Gastrocnemius medialis (tissue), 4 donors: ENCODE measurements at regions not wholly inside any gene's neighbourhood (a gene's known extent, or its start where the extent isn't known, plus 50 kb on each side); places are given as distances from the start of the nearest gene placed in this dataset.

Experiments used
- ATAC-seq, 2 donors: fragments of 150-250 bp; one replicate each; pipeline ENCODE4 v1.9.1; 2016
- DNase-seq, 2 donors: peaks; one replicate each; pipeline ENCODE4 v3.0.0-alpha.2; 2019
- H3K27ac ChIP-seq, 4 donors: fragments of 200-600 bp; sonication (generic); 1 replicate in 1 of 4; 2 replicates in 3 of 4; pipeline ENCODE4 v1.5.1; 2016 to 2018; ENCODE audit warnings: mild to moderate bottlenecking in 2 of 4, moderate library complexity in 1 of 4
- H3K27me3 ChIP-seq, 3 donors: fragments of 200-600 bp; sonication (generic) in 2 of 3; 1 replicate in 1 of 3; 2 replicates in 2 of 3; pipeline versions ENCODE4 v1.5.1 to v1.6.0; 2016 to 2019; ENCODE audit warnings: mild to moderate bottlenecking in 1 of 3, moderate library complexity in 1 of 3
- H3K36me3 ChIP-seq, 2 donors: fragments of 200-600 bp; sonication (generic) in 1 of 2; one replicate each; pipeline ENCODE4 v1.5.1; 2017 to 2018
- H3K4me1 ChIP-seq, 2 donors: fragments of 200-600 bp; sonication (generic) in 1 of 2; one replicate each; pipeline ENCODE4 v1.5.1; 2016 to 2017; ENCODE audit warnings: mild to moderate bottlenecking in 2 of 2
- H3K4me3 ChIP-seq, 4 donors: fragments of 200-600 bp; sonication (generic) in 3 of 4; 1 replicate in 1 of 4; 2 replicates in 3 of 4; pipeline ENCODE4 v1.5.1; 2016 to 2019; ENCODE audit warnings: mild to moderate bottlenecking in 2 of 4
- H3K9me3 ChIP-seq, 3 donors: fragments of 200-600 bp; sonication (generic) in 2 of 3; 1 replicate in 1 of 3; 2 replicates in 2 of 3; pipeline ENCODE4 v1.5.1; 2016 to 2019
- CTCF ChIP-seq, 5 experiments: fragments of 450-650 bp in 3 of 5; fragments of 200-600 bp in 2 of 5; sonication (generic) in 2 of 5; IDR thresholded peaks in 4 of 5; conservative IDR thresholded peaks in 1 of 5; 1 replicate in 4 of 5; 2 replicates in 1 of 5; pipeline ENCODE4 v1.5.1; 2016 to 2019; ENCODE audit warnings: antibody characterized with exemption in 5 of 5, mild to moderate bottlenecking in 3 of 5, moderate library complexity in 3 of 5
- POLR2A ChIP-seq, 2 donors: fragments of 450-650 bp; IDR thresholded peaks; one replicate each; pipeline ENCODE4 v1.6.1; 2017; ENCODE audit warnings: antibody characterized with exemption in 2 of 2, mild to moderate bottlenecking in 2 of 2, moderate library complexity in 2 of 2
- in situ Hi-C, 4 donors: fragments of 200-750 bp; cut with MboI; loops; one replicate each; pipeline versions ENCODE4 v1.15.0 to v1.8.0; 2017; ENCODE audit warnings: low sequenced_read_pairs in 4 of 4
- intact Hi-C: fragments of 100-400 bp; cut with DNase I; formaldehyde crosslinking; loops from one replicate; pipeline ENCODE4 v1.15.1; 2023; ENCODE audit warnings: low total_unique reads

GRCh38 chr4:60221866-60222265 is 978.3 kb upstream of the ADGRL3 start:
- H3K4me1 ChIP-seq: no peaks in the 10 kb centered on the region
- no peaks in the 10 kb centered on the region for H3K27me3 ChIP-seq
- no peaks in the 10 kb centered on the region for H3K36me3 ChIP-seq
- DNase-seq (no peak), ATAC-seq (no peak)
- H3K27ac ChIP-seq: no peak overlapping the region
- intact Hi-C loops: no loop called here
- TF ChIP-seq POLR2A (IDR thresholded peaks at IDR 0.05): no peak
- TF ChIP-seq CTCF (IDR thresholded peaks at IDR 0.05 in 4 of 5, conservative IDR thresholded peaks at IDR 0.05 in 1 of 5): no peak
- no peaks in the 10 kb centered on the region for H3K9me3 ChIP-seq
- H3K4me3 ChIP-seq: no peak overlapping the region
- in situ Hi-C loops: no loop called here

GRCh38 chr4:60223208-60223923 is 976.8 kb upstream of the ADGRL3 start:
- H3K9me3 ChIP-seq: no peaks in the 10 kb centered on the region
- intact Hi-C loops (no loop called here), in situ Hi-C loops (no loop called here)
- no peaks in the 10 kb centered on the region for H3K27me3 ChIP-seq
- H3K4me1 ChIP-seq: no peaks in the 10 kb centered on the region
- H3K36me3 ChIP-seq: no peaks in the 10 kb centered on the region
- no peak overlapping the region for H3K4me3 ChIP-seq
- DNase-seq: no peak
- no peak for ATAC-seq
- TF ChIP-seq CTCF (IDR thresholded peaks at IDR 0.05 in 4 of 5, conservative IDR thresholded peaks at IDR 0.05 in 1 of 5): no peak
- TF ChIP-seq POLR2A (IDR thresholded peaks at IDR 0.05): no peak
- no peak overlapping the region for H3K27ac ChIP-seq

GRCh38 chr4:60241866-60242265 is 958.3 kb upstream of the ADGRL3 start:
- no peak for TF ChIP-seq POLR2A (IDR thresholded peaks at IDR 0.05)
- no peak for TF ChIP-seq CTCF (IDR thresholded peaks at IDR 0.05 in 4 of 5, conservative IDR thresholded peaks at IDR 0.05 in 1 of 5)
- no peak for DNase-seq
- in situ Hi-C loops (no loop called here), intact Hi-C loops (no loop called here)
- Histone ChIP-seq H3K4me3 (no peak overlapping the region), H3K4me1 (no peaks in the 10 kb centered on the region), H3K36me3 (no peaks in the 10 kb centered on the region), H3K27me3 (no peaks in the 10 kb centered on the region), H3K9me3 (no peaks in the 10 kb centered on the region), H3K27ac (no peak overlapping the region)
- no peak for ATAC-seq

- Histone ChIP-seq H3K4me1 (no peaks in the 10 kb centered on the region), H3K27me3 (no peaks in the 10 kb centered on the region), H3K36me3 (no peaks in the 10 kb centered on the region), H3K27ac (no peak overlapping the region), H3K9me3 (no peaks in the 10 kb centered on the region), H3K4me3 (no peak overlapping the region)
- DNase-seq (no peak), ATAC-seq (no peak)
- intact Hi-C loops: no loop called here
- TF ChIP-seq POLR2A (IDR thresholded peaks at IDR 0.05): no peak
- no peak for TF ChIP-seq CTCF (IDR thresholded peaks at IDR 0.05 in 4 of 5, conservative IDR thresholded peaks at IDR 0.05 in 1 of 5)
- in situ Hi-C loops: no loop called here
Measured at GRCh38 chr4:60249784-60250183, 950.3 kb upstream of the ADGRL3 start.

- H3K36me3 ChIP-seq: no peaks in the 10 kb centered on the region
- DNase-seq (no peak), ATAC-seq (no peak)
- no peak overlapping the region for H3K4me3 ChIP-seq
- no peaks in the 10 kb centered on the region for H3K27me3 ChIP-seq
- intact Hi-C loops (no loop called here), in situ Hi-C loops (no loop called here)
- no peaks in the 10 kb centered on the region for H3K4me1 ChIP-seq
- TF ChIP-seq CTCF (IDR thresholded peaks at IDR 0.05 in 4 of 5, conservative IDR thresholded peaks at IDR 0.05 in 1 of 5) (no peak), POLR2A (IDR thresholded peaks at IDR 0.05) (no peak)
- H3K27ac ChIP-seq: no peak overlapping the region
- no peaks in the 10 kb centered on the region for H3K9me3 ChIP-seq
Measured at GRCh38 chr4:60250657-60251056, 949.5 kb upstream of the ADGRL3 start.
